Stimulated activated naive CD8-positive, alpha-beta T cell treated with anti-CD3 and anti-CD28 coated beads, Interleukin-15, amount 100 ng/mL, for 72 hours (primary cell): ENCODE measurements at regions not wholly inside any gene's neighbourhood (a gene's known extent, or its start where the extent isn't known, plus 50 kb on each side); places are given as distances from the start of the nearest gene placed in this dataset.
A peak's percentile ranks its signal among the peaks of the same experiment; 100 is the strongest.
"Not testable (repeated sequence)": the region's sequence is repeated elsewhere in the genome, so short reads cannot be mapped to it uniquely, and the experiment has no call there.

Source experiments
- ATAC-seq: fragments of 150-1000 bp; cut with Tn5 transposase; 2 replicates; pipeline ENCODE4 v1.10.0; 2021; ENCODE audit warnings: mild to moderate bottlenecking, moderate library complexity
- DNase-seq, 2 donors: peaks; one replicate each; pipeline ENCODE4 v3.0.0; 2021 to 2022
- H3K27ac Mint-ChIP-seq, 2 donors: one replicate each; pipeline ENCODE4 v1.8.0; 2022; ENCODE audit warnings: mild to moderate bottlenecking in 2 of 2, mixed read lengths in 2 of 2, moderate library complexity in 2 of 2
- H3K27me3 Mint-ChIP-seq: one replicate; pipeline ENCODE4 v1.8.0; 2022; ENCODE audit warnings: mixed read lengths
- H3K4me1 Mint-ChIP-seq: one replicate; pipeline ENCODE4 v1.8.0; 2022; ENCODE audit warnings: mild to moderate bottlenecking, mixed read lengths
- H3K4me3 Mint-ChIP-seq, 2 donors: one replicate each; pipeline ENCODE4 v1.8.0; 2022; ENCODE audit warnings: mild to moderate bottlenecking in 2 of 2, mixed read lengths in 2 of 2, moderate library complexity in 1 of 2
- H3K9me3 Mint-ChIP-seq, 2 donors: one replicate each; pipeline ENCODE4 v1.8.0; 2022; ENCODE audit warnings: mixed read lengths in 2 of 2

GRCh38 chr3:145911016-145911415 is 250.0 kb downstream of the PLOD2 start:
- H3K27ac Mint-ChIP-seq = no peak overlapping the region
- DNase-seq (no peak), ATAC-seq (no peak)
- H3K27me3 Mint-ChIP-seq = no peaks in the 10 kb centered on the region
- peaks cover 5 to 8% of the 10 kb centered on the region in 2 donors for H3K9me3 Mint-ChIP-seq
- H3K4me3 Mint-ChIP-seq = no peak overlapping the region
- no peaks in the 10 kb centered on the region for H3K4me1 Mint-ChIP-seq

GRCh38 chr3:145915787-145916186 is 245.2 kb downstream of the PLOD2 start:
- H3K27ac Mint-ChIP-seq = no peak overlapping the region
- DNase-seq (no peak), ATAC-seq (no peak)
- H3K9me3 Mint-ChIP-seq = peaks cover 12 to 23% of the 10 kb centered on the region in 2 donors
- H3K4me3 Mint-ChIP-seq = no peak overlapping the region
- H3K4me1 Mint-ChIP-seq = no peaks in the 10 kb centered on the region
- H3K27me3 Mint-ChIP-seq = no peaks in the 10 kb centered on the region

GRCh38 chr3:145927736-145928135 is 233.2 kb downstream of the PLOD2 start:
- ATAC-seq, H3K4me1 Mint-ChIP-seq, H3K9me3 Mint-ChIP-seq, H3K4me3 Mint-ChIP-seq, H3K27ac Mint-ChIP-seq, H3K27me3 Mint-ChIP-seq, DNase-seq: not testable (repeated sequence)

- H3K9me3 Mint-ChIP-seq = peaks cover 8% of the 10 kb centered on the region in 2 donors
- H3K4me3 Mint-ChIP-seq = no peak overlapping the region
- H3K4me1 Mint-ChIP-seq = no peaks in the 10 kb centered on the region
- H3K27me3 Mint-ChIP-seq = no peaks in the 10 kb centered on the region
- DNase-seq (no peak), ATAC-seq (no peak)
- no peak overlapping the region for H3K27ac Mint-ChIP-seq
Observed at GRCh38 chr3:145936971-145937370, 224.0 kb downstream of the PLOD2 start.

- no peaks in the 10 kb centered on the region for H3K4me1 Mint-ChIP-seq
- no peak overlapping the region for H3K27ac Mint-ChIP-seq
Observed at GRCh38 chr3:145939431-145939830, 221.6 kb downstream of the PLOD2 start.

GRCh38 chr3:145942052-145942451 is 218.9 kb downstream of the PLOD2 start:
- no peaks in the 10 kb centered on the region for H3K4me1 Mint-ChIP-seq
- no peak overlapping the region for H3K4me3 Mint-ChIP-seq
- no peaks in the 10 kb centered on the region for H3K27me3 Mint-ChIP-seq
- DNase-seq = no peak
- H3K27ac Mint-ChIP-seq = no peak overlapping the region
- no peaks in the 10 kb centered on the region for H3K9me3 Mint-ChIP-seq
- ATAC-seq = no peak

More at GRCh38 chr3:145939431-145939830, 221.6 kb downstream of the PLOD2 start:
- DNase-seq (no peak), ATAC-seq (no peak)
- peaks cover 8% of the 10 kb centered on the region in 2 donors for H3K9me3 Mint-ChIP-seq
- no peak overlapping the region for H3K4me3 Mint-ChIP-seq
- no peaks in the 10 kb centered on the region for H3K27me3 Mint-ChIP-seq

GRCh38 chr3:145943952-145944351 is 217.0 kb downstream of the PLOD2 start:
- Mint-ChIP-seq H3K4me1 (no peaks in the 10 kb centered on the region), H3K9me3 (no peaks in the 10 kb centered on the region), H3K27me3 (no peaks in the 10 kb centered on the region), H3K27ac (no peak overlapping the region), H3K4me3 (no peak overlapping the region)
- DNase-seq (no peak), ATAC-seq (no peak)

- DNase-seq = no peak
- Mint-ChIP-seq H3K4me1 (no peaks in the 10 kb centered on the region), H3K27ac (no peak overlapping the region), H3K27me3 (no peaks in the 10 kb centered on the region), H3K4me3 (no peak overlapping the region), H3K9me3 (peaks cover 0 to 6% of the 10 kb centered on the region in 2 donors)
- ATAC-seq = no peak
Observed at GRCh38 chr3:145951441-145951840, 209.5 kb downstream of the PLOD2 start.

- no peak for DNase-seq
- no peak for ATAC-seq
- H3K4me1 Mint-ChIP-seq = no peaks in the 10 kb centered on the region
- no peaks in the 10 kb centered on the region for H3K27me3 Mint-ChIP-seq
- peaks cover 0 to 6% of the 10 kb centered on the region in 2 donors for H3K9me3 Mint-ChIP-seq
- H3K27ac Mint-ChIP-seq = no peak overlapping the region
- no peak overlapping the region for H3K4me3 Mint-ChIP-seq
Observed at GRCh38 chr3:145952536-145952935, 208.4 kb downstream of the PLOD2 start.

- Mint-ChIP-seq H3K27ac (no peak overlapping the region), H3K4me3 (no peak overlapping the region), H3K9me3 (peaks cover 0 to 6% of the 10 kb centered on the region in 2 donors), H3K4me1 (no peaks in the 10 kb centered on the region), H3K27me3 (no peaks in the 10 kb centered on the region)
- ATAC-seq (no peak), DNase-seq (no peak)
Observed at GRCh38 chr3:145953316-145953715, 207.7 kb downstream of the PLOD2 start.

- ATAC-seq (no peak), DNase-seq (no peak)
- Mint-ChIP-seq H3K27me3 (no peaks in the 10 kb centered on the region), H3K4me3 (no peak overlapping the region), H3K9me3 (peaks cover 0 to 7% of the 10 kb centered on the region in 2 donors), H3K27ac (no peak overlapping the region), H3K4me1 (no peaks in the 10 kb centered on the region)
Observed at GRCh38 chr3:145959457-145960088, 201.4 kb downstream of the PLOD2 start.

- H3K9me3 Mint-ChIP-seq = peaks cover 4 to 19% of the 10 kb centered on the region in 2 donors
- H3K4me1 Mint-ChIP-seq = no peaks in the 10 kb centered on the region
- H3K4me3 Mint-ChIP-seq = no peak overlapping the region
- no peaks in the 10 kb centered on the region for H3K27me3 Mint-ChIP-seq
- ATAC-seq (no peak), DNase-seq (no peak)
- no peak overlapping the region for H3K27ac Mint-ChIP-seq
Observed at GRCh38 chr3:145963111-145963510, 197.9 kb downstream of the PLOD2 start.

GRCh38 chr3:145967043-145967442 is 193.9 kb downstream of the PLOD2 start:
- no peak overlapping the region for H3K4me3 Mint-ChIP-seq

GRCh38 chr3:145971186-145971585 is 189.8 kb downstream of the PLOD2 start:
- H3K4me3 Mint-ChIP-seq = no peak overlapping the region
- H3K27me3 Mint-ChIP-seq = no peaks in the 10 kb centered on the region
- H3K9me3 Mint-ChIP-seq = no peaks in the 10 kb centered on the region
- DNase-seq (no peak), ATAC-seq (no peak)
- no peak overlapping the region for H3K27ac Mint-ChIP-seq
- no peaks in the 10 kb centered on the region for H3K4me1 Mint-ChIP-seq

More at GRCh38 chr3:145967043-145967442, 193.9 kb downstream of the PLOD2 start:
- Mint-ChIP-seq H3K9me3 (peaks cover 4 to 12% of the 10 kb centered on the region in 2 donors), H3K27me3 (no peaks in the 10 kb centered on the region), H3K27ac (no peak overlapping the region), H3K4me1 (no peaks in the 10 kb centered on the region)
- DNase-seq (no peak), ATAC-seq (no peak)

GRCh38 chr3:145972851-145973250 is 188.1 kb downstream of the PLOD2 start:
- H3K4me1 Mint-ChIP-seq = no peaks in the 10 kb centered on the region
- peaks cover 3 to 6% of the 10 kb centered on the region in 2 donors for H3K9me3 Mint-ChIP-seq
- H3K27me3 Mint-ChIP-seq = no peaks in the 10 kb centered on the region
- DNase-seq (no peak), ATAC-seq (no peak)
- H3K27ac Mint-ChIP-seq = no peak overlapping the region
- no peak overlapping the region for H3K4me3 Mint-ChIP-seq

- no peaks in the 10 kb centered on the region for H3K4me1 Mint-ChIP-seq
- DNase-seq (no peak), ATAC-seq (no peak)
- no peaks in the 10 kb centered on the region for H3K27me3 Mint-ChIP-seq
- peaks cover 22 to 26% of the 10 kb centered on the region in 2 donors for H3K9me3 Mint-ChIP-seq
- no peak overlapping the region for H3K4me3 Mint-ChIP-seq
- H3K27ac Mint-ChIP-seq = peak overlapping the region in 1 of 2 donors; percentile 46
Observed at GRCh38 chr3:145981056-145981455, 179.9 kb downstream of the PLOD2 start.

- no peak overlapping the region for H3K27ac Mint-ChIP-seq
- H3K4me1 Mint-ChIP-seq = no peaks in the 10 kb centered on the region
- DNase-seq = no peak
- peaks cover 21 to 32% of the 10 kb centered on the region in 2 donors for H3K9me3 Mint-ChIP-seq
- H3K4me3 Mint-ChIP-seq = no peak overlapping the region
- no peak for ATAC-seq
- H3K27me3 Mint-ChIP-seq = no peaks in the 10 kb centered on the region
Observed at GRCh38 chr3:145983101-145983500, 177.9 kb downstream of the PLOD2 start.
